CD8-positive, alpha-beta memory T cell (primary cell): ENCODE measurements at regions not wholly inside any gene's neighbourhood (a gene's known extent, or its start where the extent isn't known, plus 50 kb on each side); places are given as distances from the start of the nearest gene placed in this dataset.
"Not testable (repeated sequence)": the region's sequence is repeated elsewhere in the genome, so short reads cannot be mapped to it uniquely, and the experiment has no call there.

ENCODE experiments used
- CTCF ChIA-PET: fragments of 350-600 bp; sonication (Branson Sonifier 250); formaldehyde crosslinking; loops from one replicate; lab custom pipeline; 2021; ENCODE audit warnings: antibody characterized with exemption; lab: Charles Lee
- POLR2A ChIA-PET: fragments of 350-600 bp; sonication (Branson Sonifier 250); formaldehyde crosslinking; loops from one replicate; lab custom pipeline; 2021; ENCODE audit warnings: antibody characterized with exemption; lab: Charles Lee
- DNase-seq, 5 donors: peaks; one replicate each; pipeline versions ENCODE4 v3.0.0 to v3.0.0-alpha.2; 2020 to 2022; ENCODE audit warnings: mixed read lengths in 1 of 5
- H3K27ac ChIP-seq: one replicate; pipeline ENCODE4 v1.7.0; 2013; ENCODE audit warnings: low read depth, mild to moderate bottlenecking, low read length, moderate library complexity
- H3K27me3 ChIP-seq: 2 replicates; pipeline ENCODE4 v1.7.0; 2013; ENCODE audit warnings: low read length, mild to moderate bottlenecking; ENCODE audit not compliant: insufficient read depth, poor library complexity, severe bottlenecking
- H3K36me3 ChIP-seq: 2 replicates; pipeline ENCODE4 v1.7.0; 2013; ENCODE audit warnings: mild to moderate bottlenecking, low read length, moderate library complexity; ENCODE audit not compliant: insufficient read depth
- H3K4me1 ChIP-seq: 2 replicates; pipeline ENCODE4 v1.7.0; 2013; ENCODE audit warnings: mild to moderate bottlenecking, low read length, moderate library complexity; ENCODE audit not compliant: insufficient read depth
- H3K4me3 ChIP-seq: 2 replicates; pipeline ENCODE4 v1.7.0; 2013; ENCODE audit warnings: mild to moderate bottlenecking, low read length
- H3K9me3 ChIP-seq: 2 replicates; pipeline ENCODE4 v1.7.0; 2013; ENCODE audit warnings: mild to moderate bottlenecking, low read length
- H3K27ac Mint-ChIP-seq, 8 donors: one replicate each; pipeline ENCODE4 v1.8.0; 2020 to 2021; ENCODE audit warnings: mixed read lengths in 8 of 8, mild to moderate bottlenecking in 6 of 8, inconsistent platforms in 3 of 8, moderate library complexity in 3 of 8
- H3K27me3 Mint-ChIP-seq, 2 donors: one replicate each; pipeline ENCODE4 v1.8.0; 2020 to 2021; ENCODE audit warnings: mixed read lengths in 2 of 2, mild to moderate bottlenecking in 1 of 2, moderate library complexity in 1 of 2
- H3K36me3 Mint-ChIP-seq, 3 donors: one replicate each; pipeline ENCODE4 v1.8.0; 2020 to 2021; ENCODE audit warnings: mixed read lengths in 3 of 3, inconsistent platforms in 1 of 3, mild to moderate bottlenecking in 1 of 3
- H3K4me1 Mint-ChIP-seq, 3 donors: one replicate each; pipeline ENCODE4 v1.8.0; 2020 to 2021; ENCODE audit warnings: mixed read lengths in 3 of 3, inconsistent platforms in 1 of 3, mild to moderate bottlenecking in 1 of 3
- H3K4me3 Mint-ChIP-seq, 7 donors: one replicate each; pipeline ENCODE4 v1.8.0; 2020 to 2021; ENCODE audit warnings: mixed read lengths in 7 of 7, mild to moderate bottlenecking in 6 of 7, moderate library complexity in 4 of 7, inconsistent platforms in 2 of 7
- H3K9me3 Mint-ChIP-seq, 5 donors: one replicate each; pipeline ENCODE4 v1.8.0; 2020 to 2022; ENCODE audit warnings: mixed read lengths in 5 of 5, mild to moderate bottlenecking in 3 of 5, moderate library complexity in 2 of 5, inconsistent platforms in 1 of 5

DNA sequence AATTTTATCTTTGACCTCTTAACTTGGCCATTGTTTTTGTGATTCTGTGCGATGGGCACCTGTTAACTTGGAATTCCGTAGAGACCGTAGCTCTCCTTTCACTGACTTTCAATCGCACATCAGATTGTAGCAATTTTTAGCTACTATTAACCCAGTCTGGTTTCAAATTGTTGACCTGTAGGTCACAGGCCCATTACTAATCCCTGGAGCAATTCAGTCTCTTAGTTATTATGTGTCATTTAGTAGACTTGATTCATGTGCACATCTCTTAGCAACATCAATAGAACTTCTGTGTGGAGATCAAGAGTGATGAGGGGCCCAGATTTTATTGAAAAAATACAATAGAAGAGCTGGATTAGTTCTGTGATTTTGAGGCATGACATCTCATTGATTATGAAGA, 549.6 kb upstream of the SLC10A2 start:
- H3K36me3 Mint-ChIP-seq, result no peaks in the 10 kb centered on the region
- Histone ChIP-seq H3K4me1 (no peaks in the 10 kb centered on the region), H3K36me3 (no peaks in the 10 kb centered on the region), H3K4me3 (no peak overlapping the region), H3K27me3 (no peaks in the 10 kb centered on the region), H3K27ac (no peak overlapping the region), H3K9me3 (no peaks in the 10 kb centered on the region)
- peaks cover 2 to 4% (median 2%) of the 10 kb centered on the region in 5 donors for H3K9me3 Mint-ChIP-seq
- H3K27ac Mint-ChIP-seq, result no peak overlapping the region
- POLR2A ChIA-PET, result no interaction called here
- H3K4me3 Mint-ChIP-seq, result no peak overlapping the region
- CTCF ChIA-PET, result no interaction called here
- no peaks in the 10 kb centered on the region for H3K27me3 Mint-ChIP-seq
- H3K4me1 Mint-ChIP-seq, result no peaks in the 10 kb centered on the region
- no peak for DNase-seq

GRCh38 chr13:103614761-103615160, 548.5 kb upstream of the SLC10A2 start:
- H3K27ac Mint-ChIP-seq, result no peak overlapping the region
- no peaks in the 10 kb centered on the region for H3K36me3 Mint-ChIP-seq
- H3K4me3 Mint-ChIP-seq, result no peak overlapping the region
- DNase-seq, result no peak
- Histone ChIP-seq H3K27ac (no peak overlapping the region), H3K4me3 (no peak overlapping the region), H3K27me3 (no peaks in the 10 kb centered on the region), H3K9me3 (no peaks in the 10 kb centered on the region), H3K36me3 (no peaks in the 10 kb centered on the region), H3K4me1 (no peaks in the 10 kb centered on the region)
- CTCF ChIA-PET, result no interaction called here
- H3K9me3 Mint-ChIP-seq, result peaks cover 3 to 8% (median 4%) of the 10 kb centered on the region in 5 donors
- POLR2A ChIA-PET, result no interaction called here
- no peaks in the 10 kb centered on the region for H3K4me1 Mint-ChIP-seq
- H3K27me3 Mint-ChIP-seq, result no peaks in the 10 kb centered on the region

DNA sequence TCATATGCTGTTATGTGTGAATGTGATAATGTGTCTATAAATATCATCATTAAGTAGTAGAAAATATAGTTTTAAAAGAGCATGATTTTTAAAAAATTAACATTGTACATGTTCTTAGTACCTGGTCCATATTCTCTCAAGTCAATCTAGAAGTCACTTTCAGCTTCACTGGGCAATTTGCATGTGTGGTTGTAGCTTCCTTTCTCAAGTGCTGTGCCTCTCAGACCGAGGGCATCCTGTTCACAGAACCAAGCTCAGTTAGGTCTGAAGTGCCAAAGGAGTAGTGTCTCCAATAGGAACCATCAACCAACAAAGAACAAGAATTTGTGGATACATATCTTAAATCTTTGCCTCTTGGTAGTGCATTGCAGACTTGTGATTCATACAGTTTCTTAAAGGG, 541.8 kb upstream of the SLC10A2 start:
- no peak for DNase-seq
- H3K27ac ChIP-seq, result no peak overlapping the region
- Mint-ChIP-seq H3K4me1 (no peaks in the 10 kb centered on the region), H3K27ac (no peak overlapping the region), H3K36me3 (no peaks in the 10 kb centered on the region), H3K27me3 (no peaks in the 10 kb centered on the region), H3K4me3 (no peak overlapping the region), H3K9me3 (peaks cover 0 to 12% (median 2%) of the 10 kb centered on the region in 5 donors)
- ChIA-PET POLR2A (no interaction called here), CTCF (no interaction called here)
- H3K4me3 ChIP-seq, result no peak overlapping the region
- H3K4me1 ChIP-seq, result no peaks in the 10 kb centered on the region
- no peaks in the 10 kb centered on the region for H3K27me3 ChIP-seq
- H3K36me3 ChIP-seq, result no peaks in the 10 kb centered on the region
- no peaks in the 10 kb centered on the region for H3K9me3 ChIP-seq

GRCh38 chr13:103605546-103606326, 539.5 kb upstream of the SLC10A2 start:
- Histone ChIP-seq H3K4me3 (no peak overlapping the region), H3K36me3 (no peaks in the 10 kb centered on the region), H3K9me3 (no peaks in the 10 kb centered on the region), H3K27ac (no peak overlapping the region), H3K27me3 (no peaks in the 10 kb centered on the region), H3K4me1 (no peaks in the 10 kb centered on the region)
- Mint-ChIP-seq H3K27ac (no peak overlapping the region), H3K9me3 (peaks cover 0 to 15% (median 5%) of the 10 kb centered on the region in 5 donors), H3K4me1 (no peaks in the 10 kb centered on the region), H3K4me3 (no peak overlapping the region), H3K36me3 (peaks cover 0 to 1% (median 0%) of the 10 kb centered on the region in 3 donors), H3K27me3 (no peaks in the 10 kb centered on the region)
- ChIA-PET CTCF (no interaction called here), POLR2A (no interaction called here)
- no peak for DNase-seq

GRCh38 chr13:103599870-103600269, 533.7 kb upstream of the SLC10A2 start:
- H3K36me3 Mint-ChIP-seq, H3K36me3 ChIP-seq, H3K27me3 Mint-ChIP-seq, H3K9me3 Mint-ChIP-seq, H3K4me3 Mint-ChIP-seq, H3K27me3 ChIP-seq, H3K27ac Mint-ChIP-seq, DNase-seq, CTCF ChIA-PET, H3K9me3 ChIP-seq, POLR2A ChIA-PET, H3K4me1 Mint-ChIP-seq, H3K4me1 ChIP-seq, H3K27ac ChIP-seq, H3K4me3 ChIP-seq: not testable (repeated sequence)

DNA sequence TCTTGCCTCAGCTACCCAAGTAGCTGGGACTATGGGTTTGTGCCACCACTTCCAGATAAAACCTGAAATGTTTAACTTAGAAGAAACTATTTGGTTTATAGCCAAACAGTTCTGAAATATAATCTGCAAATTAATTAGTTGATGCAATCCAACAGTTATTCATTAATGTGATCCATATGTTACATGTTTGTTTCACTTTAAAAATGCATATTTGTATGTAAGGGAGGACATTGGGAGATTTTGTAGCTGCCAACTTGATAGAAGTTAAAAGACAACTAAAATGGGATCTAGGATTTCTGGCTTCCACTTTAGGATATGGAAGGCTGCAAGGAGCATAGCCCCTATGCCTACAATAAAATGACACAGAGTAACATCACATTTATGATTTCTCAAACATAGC, 532.5 kb upstream of the SLC10A2 start:
- H3K27me3 ChIP-seq, result no peaks in the 10 kb centered on the region
- no peaks in the 10 kb centered on the region for H3K36me3 ChIP-seq
- no peak overlapping the region for H3K27ac ChIP-seq
- ChIA-PET POLR2A (no interaction called here), CTCF (no interaction called here)
- H3K4me1 ChIP-seq, result no peaks in the 10 kb centered on the region
- H3K4me3 ChIP-seq, result no peak overlapping the region
- Mint-ChIP-seq H3K4me3 (no peak overlapping the region), H3K9me3 (peaks cover 0 to 10% (median 4%) of the 10 kb centered on the region in 5 donors), H3K27me3 (no peaks in the 10 kb centered on the region), H3K4me1 (no peaks in the 10 kb centered on the region), H3K36me3 (peaks cover 0 to 1% (median 0%) of the 10 kb centered on the region in 3 donors), H3K27ac (no peak overlapping the region)
- H3K9me3 ChIP-seq, result no peaks in the 10 kb centered on the region
- no peak for DNase-seq

DNA sequence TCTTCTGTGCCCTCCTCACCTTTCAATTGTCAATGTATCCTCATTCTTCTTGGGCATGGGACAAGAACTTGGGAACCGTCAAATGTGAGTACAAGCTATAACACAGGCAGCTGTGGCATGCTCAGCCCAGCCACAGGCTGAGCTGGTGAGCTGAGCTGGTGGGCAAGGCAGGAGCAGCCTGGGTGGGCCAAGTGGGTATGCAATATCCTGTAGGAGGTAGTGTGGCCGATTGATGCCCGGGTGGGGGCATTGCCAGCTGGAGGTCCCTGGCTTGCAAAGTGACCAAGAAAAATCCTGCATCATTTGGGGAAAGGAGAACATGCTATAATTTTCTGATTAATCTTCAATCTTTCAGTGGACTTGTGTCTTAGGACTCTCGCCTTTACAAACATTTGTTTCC, 507.2 kb upstream of the SLC10A2 start:
- Histone ChIP-seq H3K27ac (no peak overlapping the region), H3K27me3 (no peaks in the 10 kb centered on the region), H3K9me3 (no peaks in the 10 kb centered on the region), H3K4me3 (no peak overlapping the region), H3K36me3 (no peaks in the 10 kb centered on the region), H3K4me1 (no peaks in the 10 kb centered on the region)
- Mint-ChIP-seq H3K4me1 (no peaks in the 10 kb centered on the region), H3K27ac (no peak overlapping the region), H3K27me3 (no peaks in the 10 kb centered on the region), H3K4me3 (no peak overlapping the region), H3K9me3 (peaks cover 2 to 9% (median 7%) of the 10 kb centered on the region in 5 donors), H3K36me3 (no peaks in the 10 kb centered on the region)
- CTCF ChIA-PET, result no interaction called here
- POLR2A ChIA-PET, result no interaction called here
- DNase-seq, result no peak

GRCh38 chr13:103568314-103568713, 502.1 kb upstream of the SLC10A2 start:
- Mint-ChIP-seq H3K9me3 (peaks cover 0 to 23% (median 2%) of the 10 kb centered on the region in 5 donors), H3K27ac (no peak overlapping the region), H3K4me1 (no peaks in the 10 kb centered on the region), H3K4me3 (no peak overlapping the region), H3K27me3 (no peaks in the 10 kb centered on the region), H3K36me3 (no peaks in the 10 kb centered on the region)
- ChIA-PET POLR2A (no interaction called here), CTCF (no interaction called here)
- Histone ChIP-seq H3K27me3 (no peaks in the 10 kb centered on the region), H3K27ac (no peak overlapping the region), H3K4me1 (no peaks in the 10 kb centered on the region), H3K36me3 (no peaks in the 10 kb centered on the region), H3K9me3 (no peaks in the 10 kb centered on the region), H3K4me3 (no peak overlapping the region)
- no peak for DNase-seq
